Thoracic aorta (tissue), 2 donors: ENCODE measurements at regions not wholly inside any gene's neighbourhood (a gene's known extent, or its start where the extent isn't known, plus 50 kb on each side); places are given as distances from the start of the nearest gene placed in this dataset.

Experiments used
- ATAC-seq: fragments of 150-250 bp; one replicate; pipeline ENCODE4 v1.8.0; 2017; ENCODE audit warnings: low read depth; ENCODE audit not compliant: insufficient number of reproducible peaks, low FRiP score
- DNase-seq: peaks from one replicate; pipeline ENCODE4 v3.0.0-alpha.2; 2020; ENCODE audit warnings: low spot score
- H3K27ac ChIP-seq, 2 donors: fragments of 200-600 bp; sonication (generic); 1 replicate in 1 of 2; 2 replicates in 1 of 2; pipeline ENCODE4 v1.5.1; 2016; ENCODE audit warnings: mild to moderate bottlenecking in 2 of 2, moderate library complexity in 2 of 2
- H3K27me3 ChIP-seq: fragments of 200-600 bp; sonication (generic); replicated peaks from 2 replicates; pipeline ENCODE4 v1.6.0; 2016; ENCODE audit warnings: mild to moderate bottlenecking; ENCODE audit not compliant: insufficient read depth
- H3K36me3 ChIP-seq: fragments of 200-600 bp; sonication (generic); one replicate; pipeline ENCODE4 v1.5.1; 2016
- H3K4me1 ChIP-seq, 2 donors: fragments of 200-600 bp; sonication (generic); 1 replicate in 1 of 2; 2 replicates in 1 of 2; pipeline versions ENCODE4 v1.5.1 to v1.6.0; 2016; ENCODE audit warnings: low read depth in 2 of 2, mild to moderate bottlenecking in 1 of 2; ENCODE audit not compliant: control insufficient read depth in 1 of 2
- H3K4me3 ChIP-seq: fragments of 200-600 bp; sonication (generic); 2 replicates; pipeline ENCODE4 v1.5.1; 2016; ENCODE audit warnings: mild to moderate bottlenecking
- H3K9me3 ChIP-seq: fragments of 200-600 bp; sonication (generic); 2 replicates; pipeline ENCODE4 v1.5.1; 2016
- TF ChIP-seq, protein P1 (sequence below): fragments of 200-600 bp; sonication (generic); IDR thresholded peaks from one replicate; pipeline ENCODE4 v1.5.1; 2019; ENCODE audit warnings: antibody characterized with exemption

DNA sequence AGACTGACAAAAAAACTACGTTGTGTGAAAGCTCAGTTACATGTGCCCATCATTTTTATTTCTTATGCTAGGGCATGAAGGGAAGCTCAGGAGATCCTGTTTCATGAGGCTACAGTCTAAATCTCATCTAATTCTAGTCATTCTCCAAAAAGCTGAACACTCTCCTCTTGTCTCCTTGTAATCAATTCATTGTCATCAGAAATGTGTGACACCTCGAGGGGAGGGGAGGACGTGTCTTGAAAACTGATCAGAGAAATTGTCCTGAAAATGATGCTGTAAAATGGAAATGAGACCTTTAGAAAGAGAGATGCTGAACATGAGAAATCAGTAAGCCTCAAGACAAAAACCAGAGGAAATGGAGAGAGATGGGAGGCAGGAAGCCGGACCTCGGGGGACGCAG lies 103.4 kb downstream of the DAD1 start:
- H3K27me3 ChIP-seq, result no peaks in the 10 kb centered on the region
- DNase-seq, result no peak
- H3K4me3 ChIP-seq, result no peak overlapping the region
- peaks cover 0 to 18% of the 10 kb centered on the region in 2 donors for H3K4me1 ChIP-seq
- no peaks in the 10 kb centered on the region for H3K36me3 ChIP-seq
- H3K9me3 ChIP-seq, result no peaks in the 10 kb centered on the region
- H3K27ac ChIP-seq, result no peak overlapping the region
- TF ChIP-seq, protein P1, sequence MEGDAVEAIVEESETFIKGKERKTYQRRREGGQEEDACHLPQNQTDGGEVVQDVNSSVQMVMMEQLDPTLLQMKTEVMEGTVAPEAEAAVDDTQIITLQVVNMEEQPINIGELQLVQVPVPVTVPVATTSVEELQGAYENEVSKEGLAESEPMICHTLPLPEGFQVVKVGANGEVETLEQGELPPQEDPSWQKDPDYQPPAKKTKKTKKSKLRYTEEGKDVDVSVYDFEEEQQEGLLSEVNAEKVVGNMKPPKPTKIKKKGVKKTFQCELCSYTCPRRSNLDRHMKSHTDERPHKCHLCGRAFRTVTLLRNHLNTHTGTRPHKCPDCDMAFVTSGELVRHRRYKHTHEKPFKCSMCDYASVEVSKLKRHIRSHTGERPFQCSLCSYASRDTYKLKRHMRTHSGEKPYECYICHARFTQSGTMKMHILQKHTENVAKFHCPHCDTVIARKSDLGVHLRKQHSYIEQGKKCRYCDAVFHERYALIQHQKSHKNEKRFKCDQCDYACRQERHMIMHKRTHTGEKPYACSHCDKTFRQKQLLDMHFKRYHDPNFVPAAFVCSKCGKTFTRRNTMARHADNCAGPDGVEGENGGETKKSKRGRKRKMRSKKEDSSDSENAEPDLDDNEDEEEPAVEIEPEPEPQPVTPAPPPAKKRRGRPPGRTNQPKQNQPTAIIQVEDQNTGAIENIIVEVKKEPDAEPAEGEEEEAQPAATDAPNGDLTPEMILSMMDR, result no peak
- no peak for ATAC-seq

DNA sequence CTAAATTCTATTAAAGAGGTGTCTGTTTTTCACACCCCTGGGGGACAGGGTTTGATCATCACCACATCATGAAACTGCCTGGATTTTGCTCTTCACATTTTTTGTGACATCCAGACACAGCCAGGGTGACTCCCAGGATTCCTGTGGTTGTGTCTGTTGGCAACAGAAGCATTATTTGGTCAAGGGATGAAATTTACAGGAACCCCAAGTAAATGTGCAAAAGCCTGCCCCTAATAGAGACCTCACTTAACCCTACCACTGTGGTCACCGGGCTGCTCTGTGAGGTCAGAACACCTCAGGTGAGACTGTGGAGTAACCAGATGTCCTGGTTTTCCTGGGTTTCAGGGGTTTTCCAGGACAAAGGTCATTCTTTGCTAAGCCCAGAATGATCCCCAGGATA lies 103.8 kb downstream of the DAD1 start:
- ATAC-seq (no peak), DNase-seq (no peak)
- Histone ChIP-seq H3K4me3 (no peak overlapping the region), H3K27ac (no peak overlapping the region), H3K36me3 (no peaks in the 10 kb centered on the region), H3K9me3 (no peaks in the 10 kb centered on the region), H3K27me3 (no peaks in the 10 kb centered on the region), H3K4me1 (peaks cover 0 to 18% of the 10 kb centered on the region in 2 donors)
- TF ChIP-seq, protein P1, result no peak

DNA sequence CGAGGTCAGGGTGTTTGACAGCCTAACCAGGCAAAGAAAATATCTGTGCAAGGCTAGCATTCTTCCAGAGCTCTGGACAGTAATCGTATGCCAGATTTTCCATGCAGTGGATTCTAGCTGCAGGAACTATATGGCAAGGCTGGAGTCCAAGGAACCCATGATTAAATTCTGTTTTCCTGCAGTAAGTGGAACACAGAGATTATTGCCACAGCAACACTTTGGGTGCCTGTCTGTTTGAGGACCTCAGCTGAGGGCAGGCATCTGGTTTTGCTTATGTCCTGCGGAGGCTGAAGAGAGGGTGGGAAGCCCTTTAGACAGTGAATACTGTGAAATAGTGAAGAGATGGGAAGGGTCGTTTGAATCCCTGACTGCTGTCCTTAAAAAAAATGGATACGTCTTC lies 104.4 kb downstream of the DAD1 start:
- DNase-seq (no peak), ATAC-seq (no peak)
- H3K36me3 ChIP-seq, result no peaks in the 10 kb centered on the region
- no peaks in the 10 kb centered on the region for H3K27me3 ChIP-seq
- H3K4me3 ChIP-seq, result no peak overlapping the region
- H3K27ac ChIP-seq, result no peak overlapping the region
- no peaks in the 10 kb centered on the region for H3K9me3 ChIP-seq
- H3K4me1 ChIP-seq, result peaks cover 0 to 18% of the 10 kb centered on the region in 2 donors
- TF ChIP-seq, protein P1, result no peak

DNA sequence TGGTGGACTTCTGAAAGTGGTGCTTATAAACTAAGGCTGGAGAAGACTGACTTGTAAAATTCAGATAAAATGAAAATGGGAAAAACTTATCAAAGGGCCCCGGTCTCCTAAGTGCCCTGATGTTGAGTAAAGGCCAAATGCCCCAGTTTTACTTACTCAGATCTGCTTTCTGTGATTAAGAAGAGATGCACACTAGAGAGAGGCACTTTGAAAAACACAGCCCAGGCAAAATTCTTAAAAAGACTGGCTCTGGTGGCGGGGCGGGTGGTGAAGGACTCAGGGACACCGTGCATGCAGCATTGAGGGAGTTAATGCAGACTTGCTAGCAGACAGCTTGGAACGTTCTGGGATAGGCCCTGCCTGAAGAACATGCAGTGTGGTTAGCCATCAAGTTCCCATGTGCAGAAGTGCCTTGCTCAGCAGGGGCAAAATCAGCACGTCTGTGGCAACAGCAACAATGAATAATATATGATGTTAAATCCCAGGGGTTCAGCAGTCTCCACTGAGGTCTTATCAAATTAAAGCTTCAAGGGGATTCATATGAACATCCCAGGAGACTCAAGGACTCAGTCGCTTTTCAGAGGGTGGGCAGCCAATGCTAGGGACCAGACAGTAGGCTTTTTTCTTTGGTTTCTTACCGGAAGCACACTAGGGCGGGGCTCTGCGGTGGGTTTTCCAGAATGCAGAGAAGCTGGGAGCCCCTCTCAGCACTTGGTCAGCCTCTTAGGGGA lies 105.0 kb downstream of the DAD1 start:
- Histone ChIP-seq H3K27ac (no peak overlapping the region), H3K4me1 (peaks cover 0 to 18% of the 10 kb centered on the region in 2 donors), H3K36me3 (no peaks in the 10 kb centered on the region), H3K4me3 (no peak overlapping the region), H3K27me3 (no peaks in the 10 kb centered on the region), H3K9me3 (no peaks in the 10 kb centered on the region)
- DNase-seq, result no peak
- TF ChIP-seq, protein P1, result no peak
- ATAC-seq, result no peak

DNA sequence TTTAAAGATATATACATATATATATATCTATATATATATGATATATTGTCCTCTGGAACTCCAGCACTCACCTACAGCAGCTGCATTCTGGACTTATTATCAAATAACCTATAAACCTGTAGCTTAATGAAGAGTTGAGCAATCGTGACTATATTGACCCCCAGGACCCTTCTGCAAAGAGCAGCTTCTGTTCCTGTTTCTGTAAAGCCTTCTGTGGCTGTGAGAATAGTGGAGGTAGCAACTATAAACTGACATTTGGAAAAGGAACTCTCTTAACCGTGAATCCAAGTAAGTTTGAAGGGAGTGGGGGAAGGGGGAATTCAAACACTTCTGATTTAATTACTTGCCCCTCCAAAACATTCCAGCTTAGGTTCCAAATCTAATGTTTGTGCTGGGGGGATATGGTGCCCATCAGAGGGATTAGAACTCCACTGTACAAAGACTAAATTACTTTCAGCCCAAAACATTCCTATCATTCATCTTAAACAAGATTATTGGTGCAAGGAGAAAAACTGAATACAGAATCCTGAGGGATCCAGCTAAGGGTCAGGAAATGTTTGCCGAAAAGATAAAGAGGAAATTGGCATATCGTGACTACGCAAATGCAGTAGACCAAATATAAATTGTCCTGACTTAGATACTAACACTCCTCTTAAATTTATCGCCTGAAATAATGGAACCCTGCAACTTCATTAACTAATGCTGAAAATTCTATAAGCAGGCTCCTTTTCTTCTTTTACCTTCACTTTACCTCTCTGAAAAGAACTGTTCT lies 106.1 kb downstream of the DAD1 start:
- TF ChIP-seq, protein P1, result no peak
- peaks cover 0 to 18% of the 10 kb centered on the region in 2 donors for H3K4me1 ChIP-seq
- H3K4me3 ChIP-seq, result no peak overlapping the region
- no peaks in the 10 kb centered on the region for H3K27me3 ChIP-seq
- ATAC-seq (no peak), DNase-seq (no peak)
- no peak overlapping the region for H3K27ac ChIP-seq
- no peaks in the 10 kb centered on the region for H3K36me3 ChIP-seq
- H3K9me3 ChIP-seq, result no peaks in the 10 kb centered on the region
